Glutamatergic neuron (in vitro differentiated cells): ENCODE measurements at regions not wholly inside any gene's neighbourhood (a gene's known extent, or its start where the extent isn't known, plus 50 kb on each side); places are given as distances from the start of the nearest gene placed in this dataset.

ENCODE experiments used
- DNase-seq: peaks from one replicate; pipeline ENCODE4 v3.0.0; 2022
- H3K27ac Mint-ChIP-seq: one replicate; pipeline ENCODE4 v1.8.0; 2020; ENCODE audit warnings: mild to moderate bottlenecking, mixed read lengths, inconsistent platforms; ENCODE audit not compliant: unreplicated experiment
- H3K27me3 Mint-ChIP-seq: one replicate; pipeline ENCODE4 v1.8.0; 2020; ENCODE audit warnings: mild to moderate bottlenecking, moderate library complexity, mixed read lengths, inconsistent platforms; ENCODE audit not compliant: unreplicated experiment
- H3K36me3 Mint-ChIP-seq: one replicate; pipeline ENCODE4 v1.8.0; 2020; ENCODE audit warnings: mild to moderate bottlenecking, mixed read lengths, inconsistent platforms; ENCODE audit not compliant: unreplicated experiment
- H3K4me1 Mint-ChIP-seq: one replicate; pipeline ENCODE4 v1.8.0; 2020; ENCODE audit warnings: mild to moderate bottlenecking, low read depth, mixed read lengths, inconsistent platforms; ENCODE audit not compliant: unreplicated experiment
- H3K4me3 Mint-ChIP-seq: one replicate; pipeline ENCODE4 v1.8.0; 2020; ENCODE audit warnings: mild to moderate bottlenecking, mixed read lengths, inconsistent platforms; ENCODE audit not compliant: unreplicated experiment
- H3K9me3 Mint-ChIP-seq: one replicate; pipeline ENCODE4 v1.8.0; 2020; ENCODE audit warnings: mild to moderate bottlenecking, moderate library complexity, mixed read lengths, inconsistent platforms; ENCODE audit not compliant: unreplicated experiment
- CTCF ChIP-seq: fragments of 200-600 bp; sonication (generic); IDR thresholded peaks from one replicate; pipeline ENCODE4 v1.5.0; 2021; ENCODE audit not compliant: partially characterized antibody, unreplicated experiment

- H3K27me3 Mint-ChIP-seq, result no peaks in the 10 kb centered on the region
- no peak overlapping the region for H3K4me3 Mint-ChIP-seq
- H3K27ac Mint-ChIP-seq, result no peak overlapping the region
- no peak for TF ChIP-seq CTCF
- no peaks in the 10 kb centered on the region for H3K9me3 Mint-ChIP-seq
- no peak for DNase-seq
- H3K36me3 Mint-ChIP-seq, result peaks cover 4% of the 10 kb centered on the region
- no peaks in the 10 kb centered on the region for H3K4me1 Mint-ChIP-seq
Observed at GRCh38 chr4:159719531-159719930, 616.7 kb downstream of the RAPGEF2 start.

- Mint-ChIP-seq H3K9me3 (no peaks in the 10 kb centered on the region), H3K4me1 (no peaks in the 10 kb centered on the region), H3K36me3 (no peaks in the 10 kb centered on the region)
Observed at GRCh38 chr4:159722052-159722451, 619.2 kb downstream of the RAPGEF2 start.

GRCh38 chr4:159722918-159723317 lies 620.0 kb downstream of the RAPGEF2 start:
- Mint-ChIP-seq H3K36me3 (no peaks in the 10 kb centered on the region), H3K4me1 (no peaks in the 10 kb centered on the region), H3K27ac (no peak overlapping the region), H3K9me3 (no peaks in the 10 kb centered on the region), H3K27me3 (no peaks in the 10 kb centered on the region), H3K4me3 (no peak overlapping the region)
- no peak for TF ChIP-seq CTCF
- no peak for DNase-seq

More at GRCh38 chr4:159722052-159722451, 619.2 kb downstream of the RAPGEF2 start:
- no peak for TF ChIP-seq CTCF
- Mint-ChIP-seq H3K27me3 (no peaks in the 10 kb centered on the region), H3K27ac (no peak overlapping the region), H3K4me3 (no peak overlapping the region)
- DNase-seq, result no peak

GRCh38 chr4:159723341-159724048 lies 620.6 kb downstream of the RAPGEF2 start:
- H3K36me3 Mint-ChIP-seq, result no peaks in the 10 kb centered on the region
- H3K4me1 Mint-ChIP-seq, result no peaks in the 10 kb centered on the region
- H3K4me3 Mint-ChIP-seq, result no peak overlapping the region
- H3K9me3 Mint-ChIP-seq, result no peaks in the 10 kb centered on the region
- no peak overlapping the region for H3K27ac Mint-ChIP-seq
- no peaks in the 10 kb centered on the region for H3K27me3 Mint-ChIP-seq
- TF ChIP-seq CTCF, result no peak
- no peak for DNase-seq

- Mint-ChIP-seq H3K9me3 (no peaks in the 10 kb centered on the region), H3K36me3 (no peaks in the 10 kb centered on the region), H3K27me3 (no peaks in the 10 kb centered on the region), H3K27ac (no peak overlapping the region), H3K4me1 (no peaks in the 10 kb centered on the region), H3K4me3 (no peak overlapping the region)
- no peak for DNase-seq
- TF ChIP-seq CTCF, result no peak
Observed at GRCh38 chr4:159725571-159725970, 622.7 kb downstream of the RAPGEF2 start.
